Calu3 (cell line): ENCODE measurements at regions not wholly inside any gene's neighbourhood (a gene's known extent, or its start where the extent isn't known, plus 50 kb on each side); places are given as distances from the start of the nearest gene placed in this dataset.

Experiments
- BruUV-seq: library from RNA; stranded (reverse); fragments of 400-500 nt; replicated peaks from 2 replicates; lab custom pipeline; 2021; lab: Mats Ljungman, UMichigan
- CTCF ChIA-PET: fragments of 300-600 bp; sonication (Branson Sonifier 250); formaldehyde crosslinking; loops from one replicate; lab custom pipeline; 2022; ENCODE audit warnings: antibody characterized with exemption; lab: Charles Lee
- DNase-seq: peaks from one replicate; pipeline ENCODE4 v3.0.0; 2022
- H3K27ac Mint-ChIP-seq: one replicate; pipeline ENCODE4 v1.8.0; 2022; ENCODE audit warnings: mixed read lengths; ENCODE audit not compliant: unreplicated experiment
- H3K27me3 Mint-ChIP-seq: one replicate; pipeline ENCODE4 v1.8.0; 2022; ENCODE audit warnings: mixed read lengths; ENCODE audit not compliant: unreplicated experiment
- H3K36me3 Mint-ChIP-seq: one replicate; pipeline ENCODE4 v1.8.0; 2022; ENCODE audit warnings: mild to moderate bottlenecking, moderate library complexity, mixed read lengths; ENCODE audit not compliant: insufficient read depth, unreplicated experiment
- H3K4me1 Mint-ChIP-seq: one replicate; pipeline ENCODE4 v1.8.0; 2022; ENCODE audit warnings: mild to moderate bottlenecking, low read depth, mixed read lengths; ENCODE audit not compliant: unreplicated experiment
- H3K4me3 Mint-ChIP-seq: one replicate; pipeline ENCODE4 v1.8.0; 2022; ENCODE audit warnings: mild to moderate bottlenecking, low read depth, moderate library complexity, mixed read lengths; ENCODE audit not compliant: unreplicated experiment
- H3K9me3 Mint-ChIP-seq: one replicate; pipeline ENCODE4 v1.8.0; 2022; ENCODE audit warnings: low read depth, mixed read lengths; ENCODE audit not compliant: unreplicated experiment
- CTCF ChIP-seq: fragments of 200-600 bp; IDR thresholded peaks from one replicate; pipeline ENCODE4 v1.8.0; 2022; ENCODE audit warnings: antibody characterized with exemption; ENCODE audit not compliant: unreplicated experiment
- intact Hi-C: fragments of 100-400 bp; cut with micrococcal nuclease; formaldehyde crosslinking; loops from one replicate; pipeline ENCODE4 v1.10.0; 2022; ENCODE audit not compliant: unreplicated experiment

GRCh38 chr2:195044801-195045200, 612.2 kb upstream of the SLC39A10 start:
- Mint-ChIP-seq H3K9me3 (peaks cover 2% of the 10 kb centered on the region), H3K27ac (no peak overlapping the region), H3K4me3 (no peak overlapping the region), H3K36me3 (no peaks in the 10 kb centered on the region), H3K27me3 (no peaks in the 10 kb centered on the region), H3K4me1 (no peaks in the 10 kb centered on the region)
- DNase-seq: no peak
- CTCF ChIA-PET: no interaction called here
- no peak for TF ChIP-seq CTCF
- intact Hi-C loops: no loop called here
- no TSS peak for BruUV-seq

- H3K27ac Mint-ChIP-seq: no peak overlapping the region
- no peak for TF ChIP-seq CTCF
- intact Hi-C loops: no loop called here
- CTCF ChIA-PET: no interaction called here
- DNase-seq: no peak
- H3K27me3 Mint-ChIP-seq: no peaks in the 10 kb centered on the region
- no peaks in the 10 kb centered on the region for H3K9me3 Mint-ChIP-seq
- no peaks in the 10 kb centered on the region for H3K4me1 Mint-ChIP-seq
- no peak overlapping the region for H3K4me3 Mint-ChIP-seq
- no TSS peak for BruUV-seq
- H3K36me3 Mint-ChIP-seq: no peaks in the 10 kb centered on the region
Measured at GRCh38 chr2:195038153-195038552, 618.9 kb upstream of the SLC39A10 start.

GRCh38 chr2:195037045-195037444, 620.0 kb upstream of the SLC39A10 start:
- H3K4me3 Mint-ChIP-seq: no peak overlapping the region
- no TSS peak for BruUV-seq

GRCh38 chr2:195031411-195031810, 625.6 kb upstream of the SLC39A10 start:
- no peaks in the 10 kb centered on the region for H3K36me3 Mint-ChIP-seq
- H3K9me3 Mint-ChIP-seq: no peaks in the 10 kb centered on the region
- BruUV-seq: no TSS peak
- H3K4me3 Mint-ChIP-seq: no peak overlapping the region
- intact Hi-C loops: no loop called here
- no peak for TF ChIP-seq CTCF
- H3K27me3 Mint-ChIP-seq: no peaks in the 10 kb centered on the region
- peaks cover 20% of the 10 kb centered on the region for H3K4me1 Mint-ChIP-seq
- H3K27ac Mint-ChIP-seq: no peak overlapping the region
- CTCF ChIA-PET: no interaction called here
- DNase-seq: no peak

More at GRCh38 chr2:195037045-195037444, 620.0 kb upstream of the SLC39A10 start:
- no peak for DNase-seq
- intact Hi-C loops: no loop called here
- no peak for TF ChIP-seq CTCF
- Mint-ChIP-seq H3K27me3 (no peaks in the 10 kb centered on the region), H3K27ac (no peak overlapping the region), H3K9me3 (no peaks in the 10 kb centered on the region), H3K36me3 (no peaks in the 10 kb centered on the region), H3K4me1 (no peaks in the 10 kb centered on the region)
- CTCF ChIA-PET: no interaction called here
